Occipital lobe (tissue), 1 donor: ENCODE measurements at regions not wholly inside any gene's neighbourhood (a gene's known extent, or its start where the extent isn't known, plus 50 kb on each side); places are given as distances from the start of the nearest gene placed in this dataset.
"Not testable (repeated sequence)": the region's sequence is repeated elsewhere in the genome, so short reads cannot be mapped to it uniquely, and the experiment has no call there.

ENCODE experiments used
- DNase-seq: peaks from one replicate; lab custom pipeline; 2025; lab: John Stamatoyannopoulos, UW

- DNase-seq, result no peak
Measured at GRCh38 chr11:134944986-134945385, 532.9 kb upstream of the B3GAT1 start.

- DNase-seq, result no peak
Measured at GRCh38 chr11:134944131-134944530, 532.1 kb upstream of the B3GAT1 start.

GRCh38 chr11:134943544-134943943 lies 531.5 kb upstream of the B3GAT1 start:
- DNase-seq, result no peak

- no peak for DNase-seq
Measured at GRCh38 chr11:134942681-134943080, 530.6 kb upstream of the B3GAT1 start.

GRCh38 chr11:134941936-134942600 lies 530.0 kb upstream of the B3GAT1 start:
- not testable (repeated sequence) for DNase-seq

- no peak for DNase-seq
Measured at GRCh38 chr11:134941326-134941725, 529.3 kb upstream of the B3GAT1 start.

GRCh38 chr11:134940441-134941126 lies 528.5 kb upstream of the B3GAT1 start:
- DNase-seq, result no peak

GRCh38 chr11:134939905-134940304 lies 527.9 kb upstream of the B3GAT1 start:
- no peak for DNase-seq

GRCh38 chr11:134939031-134939430 lies 527.0 kb upstream of the B3GAT1 start:
- DNase-seq, result no peak

GRCh38 chr11:134938212-134938611 lies 526.2 kb upstream of the B3GAT1 start:
- no peak for DNase-seq

- DNase-seq, result not testable (repeated sequence)
Measured at GRCh38 chr11:134937193-134937592, 525.2 kb upstream of the B3GAT1 start.

GRCh38 chr11:134932761-134933160 lies 520.7 kb upstream of the B3GAT1 start:
- no peak for DNase-seq

- DNase-seq, result no peak
Measured at GRCh38 chr11:134925432-134925831, 513.4 kb upstream of the B3GAT1 start.

- DNase-seq, result no peak
Measured at GRCh38 chr11:134923441-134923840, 511.4 kb upstream of the B3GAT1 start.

- DNase-seq, result no peak
Measured at GRCh38 chr11:134921938-134922337, 509.9 kb upstream of the B3GAT1 start.

- no peak for DNase-seq
Measured at GRCh38 chr11:134920851-134921608, 509.0 kb upstream of the B3GAT1 start.

GRCh38 chr11:134916421-134917213 lies 504.6 kb upstream of the B3GAT1 start:
- DNase-seq, result no peak

- no peak for DNase-seq
Measured at GRCh38 chr11:134915881-134916280, 503.8 kb upstream of the B3GAT1 start.

GRCh38 chr11:134915212-134915611 lies 503.2 kb upstream of the B3GAT1 start:
- no peak for DNase-seq

GRCh38 chr11:134913999-134914590 lies 502.1 kb upstream of the B3GAT1 start:
- no peak for DNase-seq

- DNase-seq, result no peak
Measured at GRCh38 chr11:134913391-134913790, 501.3 kb upstream of the B3GAT1 start.
